ENCODE measurements at regions not wholly inside any gene's neighbourhood (a gene's known extent, or its start where the extent isn't known, plus 50 kb on each side); places are given as distances from the start of the nearest gene placed in this dataset.
"Not testable (repeated sequence)": the region's sequence is repeated elsewhere in the genome, so short reads cannot be mapped to it uniquely, and the experiment has no call there.

- H3K36me3 ChIP-seq, result no peaks in the 10 kb centered on the region
- DNase-seq, result no peak
- no peak overlapping the region for H3K4me3 ChIP-seq
- no peaks in the 10 kb centered on the region for H3K9me3 ChIP-seq
- no peaks in the 10 kb centered on the region for H3K27me3 ChIP-seq
Observed at GRCh38 chr7:156046031-156046560, 233.8 kb upstream of the SHH start.

- no peak for DNase-seq
- no peak overlapping the region for H3K4me3 ChIP-seq
- no peaks in the 10 kb centered on the region for H3K36me3 ChIP-seq
- no peaks in the 10 kb centered on the region for H3K27me3 ChIP-seq
- no peaks in the 10 kb centered on the region for H3K9me3 ChIP-seq
Observed at GRCh38 chr7:156043416-156044178, 231.3 kb upstream of the SHH start.

- H3K36me3 ChIP-seq, result no peaks in the 10 kb centered on the region
- DNase-seq, result no peak
- H3K4me3 ChIP-seq, result no peak overlapping the region
- H3K27me3 ChIP-seq, result no peaks in the 10 kb centered on the region
- H3K9me3 ChIP-seq, result no peaks in the 10 kb centered on the region
Observed at GRCh38 chr7:156041398-156041797, 229.1 kb upstream of the SHH start.

- H3K4me3 ChIP-seq, result no peak overlapping the region
- no peaks in the 10 kb centered on the region for H3K36me3 ChIP-seq
- no peaks in the 10 kb centered on the region for H3K27me3 ChIP-seq
- no peak for DNase-seq
- no peaks in the 10 kb centered on the region for H3K9me3 ChIP-seq
Observed at GRCh38 chr7:156039971-156040677, 227.9 kb upstream of the SHH start.

- no peaks in the 10 kb centered on the region for H3K36me3 ChIP-seq
- H3K4me3 ChIP-seq, result no peak overlapping the region
- no peaks in the 10 kb centered on the region for H3K27me3 ChIP-seq
- no peaks in the 10 kb centered on the region for H3K9me3 ChIP-seq
- no peak for DNase-seq
Observed at GRCh38 chr7:156039194-156039593, 226.9 kb upstream of the SHH start.

GRCh38 chr7:156038345-156038744, 226.1 kb upstream of the SHH start:
- DNase-seq, result no peak
- Histone ChIP-seq H3K4me3 (no peak overlapping the region), H3K9me3 (no peaks in the 10 kb centered on the region), H3K27me3 (no peaks in the 10 kb centered on the region), H3K36me3 (no peaks in the 10 kb centered on the region)

GRCh38 chr7:156036153-156036552, 223.9 kb upstream of the SHH start:
- Histone ChIP-seq H3K36me3 (no peaks in the 10 kb centered on the region), H3K4me3 (no peak overlapping the region)

GRCh38 chr7:156035387-156035786, 223.1 kb upstream of the SHH start:
- not testable (repeated sequence) for H3K36me3 ChIP-seq, H3K27me3 ChIP-seq, DNase-seq, H3K4me3 ChIP-seq, H3K9me3 ChIP-seq

More at GRCh38 chr7:156036153-156036552, 223.9 kb upstream of the SHH start:
- Histone ChIP-seq H3K9me3 (no peaks in the 10 kb centered on the region), H3K27me3 (no peaks in the 10 kb centered on the region)
- DNase-seq, result no peak

- DNase-seq, result no peak
- Histone ChIP-seq H3K4me3 (no peak overlapping the region), H3K36me3 (no peaks in the 10 kb centered on the region), H3K27me3 (no peaks in the 10 kb centered on the region), H3K9me3 (no peaks in the 10 kb centered on the region)
Observed at GRCh38 chr7:156034397-156034796, 222.1 kb upstream of the SHH start.

- Histone ChIP-seq H3K9me3 (no peaks in the 10 kb centered on the region), H3K36me3 (no peaks in the 10 kb centered on the region), H3K27me3 (no peaks in the 10 kb centered on the region), H3K4me3 (no peak overlapping the region)
- DNase-seq, result no peak
Observed at GRCh38 chr7:156032973-156033372, 220.7 kb upstream of the SHH start.

GRCh38 chr7:156031679-156032478, 219.6 kb upstream of the SHH start:
- Histone ChIP-seq H3K9me3 (no peaks in the 10 kb centered on the region), H3K36me3 (no peaks in the 10 kb centered on the region), H3K4me3 (no peak overlapping the region), H3K27me3 (no peaks in the 10 kb centered on the region)
- DNase-seq, result no peak

- Histone ChIP-seq H3K27me3 (no peaks in the 10 kb centered on the region), H3K36me3 (no peaks in the 10 kb centered on the region), H3K4me3 (no peak overlapping the region), H3K9me3 (no peaks in the 10 kb centered on the region)
- no peak for DNase-seq
Observed at GRCh38 chr7:156029460-156030007, 217.3 kb upstream of the SHH start.

- Histone ChIP-seq H3K9me3 (no peaks in the 10 kb centered on the region), H3K27me3 (no peaks in the 10 kb centered on the region), H3K36me3 (no peaks in the 10 kb centered on the region), H3K4me3 (no peak overlapping the region)
- no peak for DNase-seq
Observed at GRCh38 chr7:156028521-156028920, 216.3 kb upstream of the SHH start.

- Histone ChIP-seq H3K27me3 (no peaks in the 10 kb centered on the region), H3K36me3 (no peaks in the 10 kb centered on the region), H3K4me3 (no peak overlapping the region), H3K9me3 (no peaks in the 10 kb centered on the region)
- DNase-seq, result no peak
Observed at GRCh38 chr7:156027821-156028220, 215.6 kb upstream of the SHH start.

GRCh38 chr7:156026603-156027002, 214.3 kb upstream of the SHH start:
- Histone ChIP-seq H3K9me3 (no peaks in the 10 kb centered on the region), H3K4me3 (no peak overlapping the region), H3K27me3 (no peaks in the 10 kb centered on the region), H3K36me3 (no peaks in the 10 kb centered on the region)
- DNase-seq, result no peak

GRCh38 chr7:156026076-156026600, 213.9 kb upstream of the SHH start:
- DNase-seq, result no peak
- Histone ChIP-seq H3K27me3 (no peaks in the 10 kb centered on the region), H3K4me3 (no peak overlapping the region), H3K36me3 (no peaks in the 10 kb centered on the region), H3K9me3 (no peaks in the 10 kb centered on the region)

- no peaks in the 10 kb centered on the region for H3K36me3 ChIP-seq
- DNase-seq, result no peak
- H3K4me3 ChIP-seq, result no peak overlapping the region
- H3K27me3 ChIP-seq, result no peaks in the 10 kb centered on the region
- H3K9me3 ChIP-seq, result no peaks in the 10 kb centered on the region
Observed at GRCh38 chr7:156025675-156026074, 213.4 kb upstream of the SHH start.
